ENCODE measurements at regions not wholly inside any gene's neighbourhood (a gene's known extent, or its start where the extent isn't known, plus 50 kb on each side); places are given as distances from the start of the nearest gene placed in this dataset.

- no peak for TF ChIP-seq CTCF (IDR thresholded peaks at IDR 0.05)
- no peak for TF ChIP-seq EZH2 (IDR thresholded peaks at IDR 0.05; ENCODE audit: borderline replicate concordance, insufficient read depth, low read depth, low read length, poor library complexity, severe bottlenecking)
Observed at GRCh38 chr3:163891771-163892170, 1186.5 kb downstream of the SI start.

Measured in B cell (primary cell).